ENCODE measurements at regions not wholly inside any gene's neighbourhood (a gene's known extent, or its start where the extent isn't known, plus 50 kb on each side); places are given as distances from the start of the nearest gene placed in this dataset.

DNA sequence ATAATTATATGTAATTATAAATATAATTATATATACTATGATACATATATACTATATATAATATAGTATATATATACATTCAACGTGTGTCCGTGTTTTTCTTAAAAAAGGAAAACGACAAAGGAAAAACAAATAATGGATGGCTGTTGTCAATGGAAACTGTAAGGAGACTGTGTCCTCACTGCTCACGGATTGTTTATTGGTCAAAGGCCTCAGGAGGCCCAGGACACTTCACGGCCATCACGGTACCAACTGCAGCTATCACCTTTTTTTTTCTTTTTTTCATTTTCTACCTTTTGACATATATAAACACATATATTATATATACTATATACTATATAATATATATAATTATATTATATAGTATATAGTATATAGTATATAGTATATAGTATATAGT lies 113.4 kb downstream of the SPTSSA start:
- no peak for DNase-seq (ENCODE audit: low read depth)

DNA sequence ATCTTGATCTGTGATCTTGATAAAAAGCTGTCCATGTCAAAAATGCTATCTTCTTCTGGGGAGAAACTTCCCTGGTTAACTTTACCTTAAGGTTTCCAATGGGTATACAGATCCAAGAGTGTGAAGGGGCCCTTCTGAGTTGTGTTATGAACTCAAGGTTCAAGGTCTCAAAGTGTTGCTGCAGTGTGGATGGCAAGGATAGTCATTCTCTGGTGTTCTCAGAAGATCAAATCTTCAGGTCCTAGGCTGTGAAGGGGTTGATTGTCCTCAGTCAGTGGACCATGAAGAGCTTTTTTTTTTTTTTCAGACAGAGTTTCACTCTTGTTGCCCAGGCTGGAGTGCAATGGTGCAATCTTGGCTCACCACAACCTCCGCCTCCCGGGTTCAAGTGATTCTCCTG lies 114.4 kb downstream of the SPTSSA start:
- no peak for DNase-seq (ENCODE audit: low read depth)

DNA sequence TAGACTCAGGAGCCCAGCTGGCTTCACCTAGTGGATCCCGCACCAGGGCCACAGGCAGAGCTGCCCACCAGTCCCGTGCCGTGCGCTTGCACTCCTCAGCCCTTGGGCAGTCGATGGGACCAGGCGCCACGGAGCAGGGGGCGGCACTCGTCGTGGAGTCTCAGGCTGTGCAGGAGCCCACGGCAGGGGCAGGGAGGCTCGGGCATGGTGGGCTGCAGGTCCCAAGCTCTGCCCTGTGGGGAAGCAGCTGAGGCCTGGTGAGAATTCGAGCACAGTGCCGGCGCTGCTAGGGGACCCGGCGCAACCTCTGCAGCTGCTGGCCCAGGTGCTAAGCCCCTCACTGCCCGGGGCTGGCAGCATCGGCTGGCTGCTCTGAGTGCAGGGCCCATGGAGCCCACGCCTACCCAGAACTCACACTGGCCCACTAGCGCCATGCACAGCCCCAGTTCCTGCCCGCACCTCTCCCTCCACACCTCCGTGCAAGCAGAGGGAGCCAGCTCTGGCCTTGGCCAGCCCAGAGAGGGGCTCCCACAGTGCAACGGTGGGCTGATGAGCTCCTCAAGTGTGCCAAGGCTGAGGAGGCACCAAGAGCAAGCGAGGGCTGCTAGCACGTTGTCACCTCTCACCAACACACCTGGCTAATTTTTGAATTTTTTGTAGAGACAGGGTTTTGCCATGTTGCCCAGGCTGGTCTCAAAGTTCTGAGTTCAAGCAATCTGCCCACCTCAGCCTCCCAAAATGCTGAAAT lies 116.1 kb downstream of the SPTSSA start:
- no peak for DNase-seq (ENCODE audit: low read depth)

DNA sequence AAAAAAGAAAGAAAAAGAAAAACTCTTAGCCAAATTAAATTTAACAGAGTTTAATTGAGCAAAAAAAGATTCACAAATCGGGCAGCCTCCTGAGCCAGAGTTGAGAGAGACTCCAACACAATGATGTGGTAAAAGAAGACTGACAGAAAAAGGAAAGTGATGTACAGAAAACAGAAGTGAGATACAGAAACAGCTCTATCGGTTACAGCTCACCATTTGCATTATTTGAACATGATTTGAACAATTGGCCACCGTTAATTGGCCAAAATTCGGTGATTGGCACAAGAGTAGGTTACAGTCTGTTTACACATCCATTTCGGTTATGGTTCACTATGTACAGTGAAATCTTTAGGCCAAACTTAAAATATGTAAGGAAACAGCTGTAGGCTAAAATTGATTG lies 117.7 kb downstream of the SPTSSA start:
- no peak for DNase-seq (ENCODE audit: low read depth)

DNA sequence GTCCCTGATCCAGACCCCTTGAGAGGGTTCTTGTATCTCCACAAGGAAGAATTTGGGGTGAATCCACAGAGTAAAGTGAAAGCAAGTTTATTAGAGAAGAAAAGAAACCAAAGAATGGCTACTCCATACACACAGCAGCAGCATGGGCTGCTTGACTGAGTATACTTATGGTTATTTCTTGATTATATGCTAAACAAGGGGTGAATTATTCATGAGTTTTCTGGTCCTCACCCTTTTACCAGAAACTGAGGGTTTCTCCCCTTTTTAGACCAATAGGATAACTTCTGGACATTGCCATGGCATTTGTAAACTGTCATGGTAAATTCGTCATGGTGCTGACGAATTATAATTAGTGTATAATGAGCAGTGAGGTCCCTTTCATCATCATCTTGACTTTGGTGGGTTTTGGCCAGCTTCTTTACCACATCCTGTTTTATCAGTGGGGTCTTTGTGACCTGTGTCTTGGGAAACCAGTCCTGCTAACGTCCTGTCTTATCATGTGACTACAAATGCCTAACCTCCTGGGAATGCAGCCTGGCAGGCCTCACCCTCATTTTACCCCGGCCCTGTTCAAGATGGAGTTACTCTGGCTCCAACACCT lies 121.9 kb downstream of the SPTSSA start:
- DNase-seq (ENCODE audit: low read depth), result no peak

DNA sequence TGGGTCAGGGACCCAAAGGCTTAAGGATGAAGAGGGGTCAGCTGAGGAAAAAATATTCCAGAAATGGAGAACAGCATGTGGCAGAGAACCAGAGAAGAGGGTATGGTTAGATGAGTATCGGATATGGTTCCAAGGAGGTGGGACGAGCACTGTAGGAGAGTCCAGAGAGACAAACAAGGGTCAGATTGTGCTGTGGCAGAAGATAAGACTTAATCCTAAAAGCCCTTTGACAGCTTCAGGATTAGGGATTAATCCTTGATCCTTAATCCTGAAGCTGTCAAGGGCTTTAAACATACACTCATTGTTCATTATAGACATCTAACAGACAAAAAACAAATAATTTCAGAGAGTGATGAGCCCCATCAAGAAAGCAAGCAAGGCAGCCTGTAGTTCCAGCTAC lies 124.0 kb downstream of the SPTSSA start:
- DNase-seq (ENCODE audit: low read depth), result no peak

DNA sequence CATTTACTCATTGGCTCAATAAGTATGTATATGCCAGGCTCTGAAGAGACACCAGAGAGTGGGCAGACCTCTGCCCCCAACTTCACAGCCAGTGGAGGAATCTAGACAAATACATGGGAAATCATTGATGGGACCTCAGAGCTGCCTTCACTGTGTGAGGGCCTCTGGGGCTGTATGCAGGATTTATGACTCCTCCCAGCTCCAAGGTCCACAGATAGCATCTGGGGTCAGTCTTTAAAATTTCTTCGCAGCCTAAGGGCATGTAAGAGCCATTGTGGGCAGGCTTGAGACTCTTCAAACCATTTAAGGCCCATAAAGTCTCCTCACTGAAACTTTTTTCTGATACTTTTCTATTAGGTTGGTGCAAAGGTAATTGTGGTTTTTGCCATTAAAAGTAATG lies 125.5 kb downstream of the SPTSSA start:
- DNase-seq (ENCODE audit: low read depth), result no peak

DNA sequence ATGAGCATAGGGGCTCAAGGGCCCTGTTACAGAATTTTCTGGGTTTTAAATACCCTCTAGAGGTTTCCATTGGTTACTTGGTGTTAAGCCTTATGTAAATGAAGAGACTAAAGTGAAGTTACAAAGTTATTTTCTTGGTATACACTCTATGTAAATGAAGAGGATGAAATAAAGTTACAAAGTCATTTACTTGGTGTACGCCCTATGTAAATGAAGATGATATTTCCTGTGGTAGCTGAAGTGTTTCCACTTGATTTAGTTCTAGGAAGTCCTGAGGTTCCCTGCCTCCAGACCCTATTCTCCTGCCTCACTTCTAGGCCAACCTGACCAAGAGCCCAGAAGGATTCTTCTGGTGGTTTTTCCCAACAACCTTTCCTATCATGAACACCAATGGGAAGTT lies 126.1 kb downstream of the SPTSSA start:
- DNase-seq (ENCODE audit: low read depth), result no peak

DNA sequence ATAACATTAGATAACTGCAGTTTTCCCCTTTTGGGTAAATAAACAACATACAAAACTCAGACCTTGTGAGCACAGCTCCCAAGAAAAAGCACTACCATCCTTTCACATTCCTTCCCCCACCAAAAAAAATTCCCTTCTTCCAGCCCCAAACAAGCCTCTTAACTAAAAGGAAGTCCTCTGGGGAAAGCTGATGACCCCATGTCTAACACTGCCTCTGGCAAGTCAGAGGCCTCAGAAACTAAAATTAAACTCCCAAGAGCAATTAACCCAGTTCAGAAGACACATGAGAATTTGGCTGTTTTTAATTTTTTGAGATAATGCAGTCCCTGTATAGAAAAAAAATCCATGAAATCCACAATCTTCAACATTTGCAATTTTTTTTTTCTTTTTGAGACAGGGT lies 127.7 kb downstream of the SPTSSA start:
- DNase-seq (ENCODE audit: low read depth), result no peak

DNA sequence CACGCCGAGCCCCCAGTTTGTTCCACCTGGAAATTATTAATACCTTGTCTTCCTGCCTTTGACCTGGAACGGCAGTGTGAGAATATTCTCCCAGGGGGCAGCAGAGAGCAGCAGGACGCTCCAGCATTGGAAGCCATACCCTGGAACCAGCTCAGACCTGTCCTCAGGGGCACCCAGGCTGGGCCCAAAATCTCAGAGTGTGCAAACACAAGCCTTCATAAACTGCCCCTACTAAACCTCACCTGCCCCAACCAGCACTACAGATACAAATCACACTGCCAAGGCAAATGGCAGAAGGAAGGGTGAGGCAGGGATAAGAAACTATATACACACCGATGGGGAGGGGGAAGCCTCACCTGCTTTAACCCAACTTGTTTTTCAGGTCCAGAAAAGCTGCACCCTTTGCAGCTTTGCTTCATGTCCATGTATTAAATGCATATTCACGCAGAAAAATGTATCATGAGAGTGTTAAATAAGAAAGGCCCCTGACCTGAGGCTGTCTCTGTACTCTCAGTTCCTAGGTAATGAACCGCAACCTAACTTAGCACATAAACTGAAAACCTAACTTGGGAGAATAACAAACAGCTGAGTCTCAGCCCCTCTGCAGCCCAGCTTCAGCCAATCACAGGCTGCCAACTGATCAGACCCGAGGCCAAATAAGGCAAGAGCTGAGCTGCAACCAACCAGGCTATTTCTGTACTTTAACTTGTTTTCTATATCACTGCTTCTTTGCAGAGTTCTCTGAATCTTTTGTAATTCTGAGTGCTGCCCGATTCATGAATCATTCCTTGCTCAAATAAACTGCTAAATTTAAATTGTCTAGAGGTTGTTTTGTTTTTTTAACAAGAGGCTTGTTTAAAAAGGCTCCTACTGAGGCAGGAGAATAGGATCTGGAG lies 130.1 kb downstream of the SPTSSA start:
- peak; percentile 35 for DNase-seq (ENCODE audit: low read depth)

DNA sequence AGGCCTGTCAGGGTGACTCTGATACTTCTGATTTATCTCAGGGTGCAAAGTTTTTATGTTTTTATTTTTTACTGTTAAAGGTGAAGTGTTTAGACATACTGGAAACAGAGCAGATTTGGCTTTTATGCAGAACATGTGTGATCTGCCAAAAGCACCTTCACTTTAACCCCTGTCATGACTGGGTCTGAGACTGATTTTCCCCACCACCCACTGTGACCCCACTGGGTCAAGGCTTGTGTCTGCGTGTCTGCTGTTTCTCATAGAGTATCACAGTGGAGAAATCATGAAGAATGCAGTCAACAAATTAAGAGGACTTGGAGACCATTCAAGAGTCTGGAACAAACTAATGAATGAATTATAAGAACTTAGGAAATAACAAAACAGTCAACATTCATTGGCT lies 131.2 kb downstream of the SPTSSA start:
- DNase-seq (ENCODE audit: low read depth), result no peak

DNA sequence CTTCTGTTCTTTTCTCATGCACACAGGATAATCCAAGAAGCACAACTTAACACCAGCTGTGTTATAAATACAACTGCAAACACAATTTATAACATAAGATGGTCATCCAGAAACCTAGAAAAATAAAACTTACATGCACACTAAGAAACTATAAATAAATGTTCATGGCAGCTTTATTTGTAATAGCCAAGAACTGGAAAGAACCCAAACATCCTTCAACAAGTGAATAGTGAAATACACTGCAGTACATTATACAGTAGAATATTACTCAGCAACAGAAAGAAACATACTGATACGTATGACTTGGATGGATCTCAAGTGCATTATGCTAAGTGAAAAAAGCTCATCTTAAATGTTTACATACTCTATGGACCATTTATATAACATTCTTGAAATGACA lies 132.7 kb downstream of the SPTSSA start:
- DNase-seq (ENCODE audit: low read depth), result no peak

DNA sequence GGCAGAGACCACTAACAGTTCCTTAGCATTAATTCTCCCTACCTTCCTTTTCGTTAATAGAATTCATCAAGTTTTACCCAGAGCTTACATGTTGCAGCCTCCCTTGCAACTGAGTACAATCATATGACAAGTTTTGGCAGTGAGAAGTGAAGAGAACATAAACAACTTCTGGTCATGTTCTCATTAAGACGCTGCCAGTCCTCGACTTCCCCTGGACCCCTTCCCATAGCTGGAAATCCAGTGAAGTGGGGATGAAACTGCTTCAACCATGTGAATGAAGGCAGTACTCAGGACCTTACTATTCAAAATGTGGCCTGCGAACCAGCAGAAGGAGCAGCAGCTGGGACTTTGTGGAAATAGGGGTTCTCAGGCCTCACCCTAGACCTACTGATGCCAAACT lies 133.9 kb downstream of the SPTSSA start:
- no peak for DNase-seq (ENCODE audit: low read depth)

DNA sequence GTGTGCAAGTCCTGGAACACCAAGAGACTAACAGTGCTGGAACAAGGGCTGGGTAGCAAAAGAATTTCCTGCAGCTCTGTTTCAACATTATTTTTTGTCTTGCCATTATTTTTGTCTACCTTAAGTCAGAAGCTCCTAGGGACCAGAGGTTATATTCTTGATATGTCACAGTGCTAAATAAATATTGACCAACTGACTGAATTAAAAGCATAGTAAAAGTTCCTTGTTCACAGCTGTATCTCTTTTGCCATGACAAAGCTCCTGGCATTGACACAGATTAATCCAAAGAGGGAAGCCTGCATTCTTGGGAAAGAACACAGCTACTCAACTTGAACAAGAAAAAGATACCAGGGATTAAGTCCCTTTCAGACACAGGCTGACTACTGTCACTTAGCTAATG lies 136.5 kb downstream of the SPTSSA start:
- no peak for DNase-seq (ENCODE audit: low read depth)

DNA sequence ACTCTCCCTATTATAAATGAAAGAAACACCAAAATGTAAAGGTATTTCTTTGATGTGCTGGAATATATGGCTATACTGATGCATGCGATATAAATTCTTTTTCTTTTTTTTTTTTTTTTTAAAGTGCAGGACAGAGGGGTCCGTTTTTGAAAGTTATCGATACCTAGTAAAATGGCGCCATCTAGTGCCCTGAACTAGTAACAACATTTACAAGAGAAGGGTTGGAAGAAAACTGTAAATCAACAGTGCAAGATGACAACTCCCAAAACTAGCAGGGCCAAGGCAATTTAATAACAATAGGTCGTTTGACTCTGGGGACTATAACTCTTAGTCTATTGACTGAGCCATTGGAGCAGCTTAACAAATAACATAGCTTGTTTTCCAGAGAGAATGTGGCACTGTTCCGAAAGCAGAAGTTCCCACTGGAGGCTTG lies 137.7 kb downstream of the SPTSSA start:
- DNase-seq (ENCODE audit: low read depth), result no peak

DNA sequence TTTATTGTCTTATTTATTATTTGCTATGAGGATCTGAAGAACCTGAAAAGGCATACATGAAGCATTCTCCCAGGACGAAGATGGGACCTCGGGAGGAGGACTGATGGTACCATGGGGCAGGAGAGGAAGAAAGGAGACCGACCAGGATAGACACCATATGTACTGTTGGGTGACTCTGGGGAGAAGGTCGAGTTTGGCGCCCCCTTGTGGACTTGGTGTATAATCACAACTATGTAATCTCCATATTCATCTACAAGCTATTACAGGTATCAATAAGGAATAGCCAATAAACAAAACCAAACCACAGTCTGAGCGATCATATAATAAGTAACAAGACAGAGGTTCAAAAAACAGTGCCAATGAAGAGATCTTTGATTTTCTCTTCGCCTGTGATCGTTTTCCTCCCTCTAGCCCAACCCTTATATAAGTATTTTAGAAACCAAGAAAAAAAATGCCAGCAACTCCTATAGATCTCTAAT lies 139.1 kb downstream of the SPTSSA start:
- peak; percentile 45 for DNase-seq (ENCODE audit: low read depth)

DNA sequence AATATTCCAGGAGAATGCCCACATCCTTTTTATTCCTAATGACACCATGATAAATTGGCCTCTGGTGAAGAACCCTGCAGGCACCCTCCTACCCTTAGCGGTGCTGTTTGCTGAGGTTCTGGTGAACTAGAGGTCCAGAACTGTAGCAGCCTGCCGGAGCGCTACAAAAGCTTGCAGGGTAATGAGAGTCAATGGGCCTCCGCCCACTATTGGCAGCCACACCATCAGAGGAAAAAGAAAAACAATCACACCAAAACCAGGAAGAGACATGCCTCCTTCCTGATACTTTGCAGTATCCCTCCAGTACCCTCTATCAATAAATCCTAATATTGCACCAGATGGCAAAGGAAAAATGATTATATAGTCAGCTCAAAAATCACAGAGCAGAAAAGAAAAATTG lies 142.9 kb downstream of the SPTSSA start:
- DNase-seq (ENCODE audit: low read depth), result no peak

DNA sequence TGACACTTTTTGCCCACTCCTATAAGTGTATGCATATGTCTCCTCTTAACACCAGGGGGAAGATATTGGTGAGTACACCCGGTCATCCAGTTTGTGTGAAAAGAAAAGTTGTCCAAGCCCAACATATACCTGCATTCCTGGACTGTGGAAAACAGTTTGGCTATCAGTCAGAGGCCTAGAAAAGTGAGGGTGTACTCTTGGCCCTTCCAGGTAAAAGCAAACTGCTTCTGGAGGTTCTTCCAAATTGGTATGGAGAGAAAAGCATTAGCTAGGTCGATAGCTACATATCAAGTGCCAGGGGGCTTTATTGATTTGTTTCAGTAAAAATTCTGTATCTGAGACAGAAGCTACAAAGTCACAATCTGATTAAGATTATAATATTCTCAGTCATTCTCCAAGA lies 144.0 kb downstream of the SPTSSA start:
- DNase-seq (ENCODE audit: low read depth), result no peak

DNA sequence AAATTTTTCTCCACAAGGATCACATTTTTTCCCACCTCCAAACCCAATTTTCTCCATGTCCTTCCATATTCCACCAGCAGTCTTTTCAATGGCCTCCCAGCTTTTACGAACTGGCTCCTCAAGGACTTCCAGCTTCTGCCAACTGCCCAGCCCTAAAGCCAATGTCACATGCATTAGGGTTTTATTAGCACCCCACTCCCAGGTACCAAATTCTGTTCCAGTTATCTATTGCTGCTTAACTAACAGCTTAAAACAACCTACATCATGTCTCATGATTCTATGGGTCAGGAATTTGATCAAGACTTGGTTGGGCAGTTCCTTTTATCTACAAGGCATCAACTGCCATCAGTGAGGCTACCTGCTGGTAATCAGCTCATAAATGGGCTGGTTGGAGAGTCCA lies 151.3 kb downstream of the SPTSSA start:
- no peak for DNase-seq (ENCODE audit: low read depth)

DNA sequence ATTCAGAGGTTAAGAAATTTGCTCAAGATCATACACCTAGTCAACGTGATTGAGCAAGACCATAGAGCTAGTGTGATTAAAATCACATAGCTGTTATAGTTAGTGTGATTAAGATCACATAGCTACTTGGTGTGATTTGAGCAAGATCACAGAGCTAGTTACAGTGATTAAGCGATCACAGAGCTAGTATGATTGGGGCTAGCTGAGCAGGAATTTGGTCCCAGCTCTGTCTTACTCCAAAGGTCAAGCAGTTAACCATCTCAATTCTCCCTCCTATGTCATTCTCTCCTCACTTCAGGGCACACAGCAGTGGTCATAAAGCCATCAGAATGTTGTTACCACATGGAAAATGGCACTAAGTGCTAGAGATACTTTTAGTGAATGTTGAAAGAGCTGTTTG lies 158.2 kb downstream of the SPTSSA start:
- DNase-seq (ENCODE audit: low read depth), result no peak

DNA sequence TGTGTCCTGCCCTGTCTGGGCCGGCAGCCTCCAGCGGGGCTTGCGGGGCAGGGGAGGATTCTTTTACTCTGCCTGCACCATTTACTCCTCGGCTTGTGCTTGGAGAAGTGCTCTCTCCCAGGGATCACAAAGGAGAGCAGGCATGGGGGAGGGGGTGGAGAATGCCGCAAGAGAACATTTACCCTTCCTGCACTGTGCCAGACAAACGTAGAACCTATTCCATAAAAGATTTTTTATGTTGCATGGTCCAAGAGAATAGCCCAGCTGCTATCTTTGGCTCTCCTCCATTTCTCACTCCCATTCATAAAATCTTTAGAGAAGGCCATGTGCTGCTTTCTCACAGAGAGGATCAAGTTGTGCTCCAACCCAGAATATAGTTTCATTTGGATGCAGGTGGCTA lies 159.4 kb downstream of the SPTSSA start:
- no peak for DNase-seq (ENCODE audit: low read depth)

DNA sequence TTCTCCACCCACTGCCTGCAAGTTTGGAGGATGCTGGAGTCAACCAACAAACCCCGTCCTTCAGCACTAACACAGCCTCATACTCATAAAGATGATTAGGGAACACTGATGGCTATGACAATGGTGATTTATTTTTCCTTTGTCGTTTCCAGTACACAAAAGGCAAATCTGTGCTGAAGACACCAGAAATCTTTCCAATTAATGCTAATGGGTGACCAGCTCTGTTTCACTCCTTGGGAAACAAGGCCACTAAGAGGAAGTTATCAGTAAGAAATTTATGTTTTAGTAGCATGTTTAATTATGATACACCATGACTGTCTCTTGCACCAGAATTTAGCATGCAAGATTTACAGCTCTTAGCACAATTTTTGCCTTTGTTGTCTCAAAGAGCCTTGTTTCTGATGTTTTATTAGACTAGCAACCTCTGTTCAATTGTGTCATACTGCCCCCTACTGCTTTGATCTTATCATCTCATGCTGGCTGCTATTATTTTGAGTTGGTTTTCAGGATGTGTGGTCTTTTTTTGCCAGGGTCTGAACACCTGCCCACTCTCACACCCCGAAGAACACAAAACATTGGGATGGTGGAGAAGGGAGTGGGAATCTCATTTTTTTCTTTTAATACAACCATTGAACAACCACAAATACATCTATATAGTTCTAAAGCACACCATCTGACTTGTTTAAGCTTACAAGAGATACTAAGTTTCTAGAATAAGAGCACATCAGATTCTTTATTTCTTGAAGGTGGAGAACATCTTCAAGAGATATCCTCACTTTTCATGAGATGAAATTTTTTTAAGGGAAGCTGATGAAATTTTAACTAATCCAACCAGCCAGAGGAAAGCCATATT lies 160.9 kb downstream of the SPTSSA start:
- DNase-seq (ENCODE audit: low read depth), result no peak
